GM18508 (cell line): ENCODE measurements at regions not wholly inside any gene's neighbourhood (a gene's known extent, or its start where the extent isn't known, plus 50 kb on each side); places are given as distances from the start of the nearest gene placed in this dataset.
A peak's percentile ranks its signal among the peaks of the same experiment; 100 is the strongest.
"Not testable (repeated sequence)": the region's sequence is repeated elsewhere in the genome, so short reads cannot be mapped to it uniquely, and the experiment has no call there.

Source experiments
- ATAC-seq: cut with Tn5 transposase; IDR thresholded peaks from one replicate; pipeline ENCODE4 v1.9.1; 2021; ENCODE audit warnings: moderate number of reproducible peaks; ENCODE audit not compliant: insufficient read depth, unreplicated experiment

DNA sequence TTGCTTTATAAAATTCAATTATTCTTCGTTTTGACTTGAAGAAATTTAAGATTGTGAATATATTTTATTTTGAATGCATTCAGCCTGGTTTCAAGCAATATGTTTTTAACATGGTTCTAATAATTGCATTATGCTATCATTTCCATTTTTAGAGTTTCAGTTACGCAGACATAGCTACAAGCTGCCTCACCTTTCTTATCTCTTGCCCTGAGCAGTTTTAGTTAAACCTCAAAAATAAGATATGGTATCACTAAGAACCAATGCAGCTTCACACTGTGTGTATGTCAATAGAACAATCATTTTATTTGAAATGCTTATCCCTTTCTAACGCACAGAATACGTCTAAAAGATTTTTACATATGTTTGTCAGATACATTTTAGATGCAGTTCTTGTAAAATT, 632.6 kb upstream of the KCND2 start:
- no peak for ATAC-seq

DNA sequence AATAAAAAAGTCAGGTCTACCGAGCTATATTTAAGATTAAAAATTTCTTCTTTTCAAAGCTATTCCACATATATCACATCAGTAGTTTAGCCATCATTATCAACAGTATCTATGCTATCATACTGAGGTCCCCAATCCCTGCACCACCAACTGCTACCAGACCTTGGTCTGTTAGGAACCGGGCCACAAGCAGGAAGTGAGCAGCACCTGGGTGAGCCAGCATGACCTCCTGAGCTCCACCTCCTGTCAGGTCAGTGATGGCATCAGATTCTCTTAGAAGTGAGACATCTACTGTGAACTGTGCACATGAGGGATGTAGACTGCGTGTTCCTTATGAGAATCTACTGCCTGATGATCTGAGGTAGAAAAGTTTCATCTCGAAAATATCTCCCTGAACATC, 632.1 kb upstream of the KCND2 start:
- ATAC-seq = no peak

DNA sequence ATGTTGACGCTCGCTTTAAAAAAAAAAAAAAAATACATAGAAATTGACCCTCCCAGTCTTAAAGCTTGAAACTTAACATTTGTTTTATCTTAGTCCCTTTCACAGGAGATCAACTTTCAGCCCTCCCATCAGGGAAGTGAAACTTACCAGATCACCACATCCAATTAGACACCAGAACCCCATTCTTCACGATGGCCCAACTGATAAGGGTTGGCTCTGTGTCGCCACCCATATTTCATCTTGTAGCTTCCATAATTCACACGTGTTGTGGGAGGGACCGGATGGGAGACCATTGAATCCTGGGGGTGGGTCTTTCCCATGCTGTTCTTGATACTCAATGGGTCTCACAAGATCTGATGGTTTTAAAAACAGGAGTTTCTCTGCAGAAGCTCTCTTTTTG, 629.4 kb upstream of the KCND2 start:
- no peak for ATAC-seq

DNA sequence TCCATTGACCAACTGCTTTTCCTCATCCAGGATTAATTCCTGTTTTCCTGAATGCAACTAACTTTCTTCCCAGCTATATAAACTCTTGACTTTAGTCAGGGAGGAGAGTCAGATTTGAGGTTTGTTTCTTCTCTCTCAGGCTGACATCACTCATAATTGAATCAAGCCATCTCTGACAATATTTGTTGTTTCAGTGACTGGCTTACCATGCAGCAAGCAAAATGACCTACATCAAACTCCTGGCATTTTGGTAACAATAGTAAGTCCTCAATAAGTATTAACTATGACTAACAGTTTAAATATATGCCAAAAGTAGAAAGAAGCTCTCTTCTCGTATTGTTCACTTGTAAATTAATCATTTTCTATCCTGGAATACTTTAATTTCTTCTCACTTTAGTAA, 625.7 kb upstream of the KCND2 start:
- no peak for ATAC-seq

DNA sequence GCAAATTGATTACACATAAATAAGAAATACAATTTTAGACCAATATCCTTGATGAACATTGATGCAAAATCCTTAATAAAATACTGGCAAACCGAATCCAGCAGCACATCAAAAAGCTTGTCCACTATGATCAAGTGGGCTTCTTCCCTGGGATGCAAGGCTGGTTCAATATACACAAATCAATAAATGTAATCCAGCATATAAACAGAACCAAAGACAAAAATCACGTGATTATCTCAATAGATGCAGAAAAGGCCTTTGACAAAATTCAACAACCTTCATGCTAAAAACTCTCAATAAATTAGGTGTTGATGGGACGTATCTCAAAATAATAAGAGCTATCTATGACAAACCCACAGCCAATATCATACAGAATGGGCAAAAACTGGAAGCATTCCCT, 624.2 kb upstream of the KCND2 start:
- not testable (repeated sequence) for ATAC-seq

DNA sequence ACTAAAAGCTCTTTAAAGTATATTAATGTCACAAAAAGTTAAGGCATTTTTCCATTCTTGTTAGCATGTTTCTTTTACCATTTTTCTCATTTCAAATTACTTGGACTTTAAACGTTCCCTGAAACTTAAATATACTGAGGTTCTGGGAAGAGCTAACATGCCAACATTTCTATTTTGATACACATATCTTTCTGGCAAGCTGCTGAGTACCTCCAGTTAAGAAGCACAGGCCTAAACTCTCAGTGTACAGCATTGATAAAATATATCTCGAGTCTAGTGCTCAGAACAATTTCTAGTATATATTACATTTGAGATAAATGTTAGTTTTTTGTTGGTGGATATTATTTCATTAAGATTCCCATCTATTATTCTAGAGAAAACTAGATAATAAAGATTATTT, 612.9 kb upstream of the KCND2 start:
- no peak for ATAC-seq

DNA sequence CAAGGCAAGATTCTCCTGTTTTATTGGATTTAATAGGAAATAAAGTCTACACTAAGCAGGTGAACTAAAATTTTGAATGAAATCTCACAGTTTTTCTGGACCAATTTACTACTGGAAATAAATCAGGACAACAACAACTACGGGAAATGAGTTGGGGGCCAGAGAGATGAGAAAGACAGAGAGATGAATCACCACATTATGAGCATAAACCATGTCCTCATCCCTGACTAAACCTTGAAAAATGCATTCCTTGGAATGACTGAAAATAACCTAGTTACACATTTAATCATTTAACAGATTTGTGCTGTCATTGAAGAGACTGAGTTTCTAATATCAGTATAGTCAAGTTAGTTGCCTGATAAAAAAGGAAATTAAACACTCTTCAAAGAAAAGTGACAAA, 608.4 kb upstream of the KCND2 start:
- no peak for ATAC-seq

DNA sequence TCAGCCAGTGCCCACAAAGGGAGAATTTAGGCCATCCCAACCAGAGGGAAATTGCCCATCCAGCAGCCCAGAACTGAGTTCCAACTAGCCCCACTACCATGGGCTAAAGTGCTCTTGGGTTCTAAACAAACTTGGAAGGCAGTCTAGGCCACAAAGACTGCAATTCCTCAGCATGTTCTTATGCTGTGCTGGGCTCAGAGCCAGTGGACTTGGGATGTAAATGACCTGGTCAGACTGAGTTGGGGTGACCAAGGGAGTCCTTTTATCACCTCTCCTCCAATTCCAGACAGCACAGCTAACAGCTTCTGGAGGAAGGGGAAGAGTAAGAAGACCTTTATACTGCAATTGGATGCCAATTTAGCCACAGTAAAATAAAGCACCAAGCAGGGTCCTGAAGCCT, 607.2 kb upstream of the KCND2 start:
- ATAC-seq = no peak

DNA sequence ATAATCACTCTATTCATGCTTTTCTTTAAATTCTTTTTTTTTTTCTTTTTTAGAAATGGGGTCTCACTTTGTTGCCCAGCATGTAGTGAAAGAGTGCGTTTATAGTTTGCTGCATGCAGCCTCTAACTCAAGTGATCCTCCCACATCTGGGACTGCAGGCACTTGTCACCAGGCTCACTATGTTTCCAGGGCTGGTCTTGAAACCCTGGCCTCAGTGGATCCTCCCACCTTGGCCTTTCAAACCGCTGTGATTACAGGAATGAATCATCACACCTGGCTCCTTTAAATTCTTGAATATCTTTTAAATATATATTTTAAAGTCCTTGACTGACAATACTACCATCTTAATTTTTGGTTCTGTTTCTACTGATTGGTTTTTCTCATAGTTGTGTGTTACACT, 591.6 kb upstream of the KCND2 start:
- no peak for ATAC-seq

DNA sequence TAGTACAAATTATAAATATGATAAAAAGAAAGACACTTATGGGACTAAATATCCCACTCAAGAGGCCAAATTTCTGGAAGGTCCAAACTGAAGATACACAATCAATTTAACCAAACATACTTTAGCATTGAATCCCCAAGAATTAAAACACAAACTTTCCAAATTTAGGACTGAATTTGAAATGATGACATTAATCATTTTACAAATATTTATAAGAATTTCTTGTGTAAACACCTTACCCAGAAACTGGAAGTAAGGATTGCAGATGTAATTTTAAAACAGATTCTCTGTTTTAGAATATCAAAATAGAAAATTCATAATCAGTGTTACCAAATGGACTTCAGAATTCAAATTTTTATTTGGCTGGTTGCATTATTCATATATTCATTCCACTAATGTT, 588.2 kb upstream of the KCND2 start:
- no peak for ATAC-seq

DNA sequence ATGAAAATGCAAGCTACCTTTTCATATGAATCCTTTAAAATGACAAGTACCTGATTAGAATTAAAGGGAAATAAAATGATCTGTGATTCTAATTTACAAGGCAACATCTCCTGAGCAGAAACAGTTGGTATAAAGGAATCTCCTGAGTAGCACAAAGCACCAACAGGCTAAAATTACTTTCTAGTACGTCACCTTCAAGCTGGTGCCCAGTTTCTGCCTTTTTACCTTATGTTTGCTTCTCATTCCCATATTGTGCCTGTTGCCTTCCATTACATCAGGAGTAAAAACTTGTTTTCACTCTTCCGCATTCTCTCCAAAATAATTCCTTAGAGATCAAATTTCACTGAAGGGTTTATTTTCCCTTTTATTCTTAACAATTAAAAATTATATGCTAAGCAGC, 587.1 kb upstream of the KCND2 start:
- no peak for ATAC-seq

DNA sequence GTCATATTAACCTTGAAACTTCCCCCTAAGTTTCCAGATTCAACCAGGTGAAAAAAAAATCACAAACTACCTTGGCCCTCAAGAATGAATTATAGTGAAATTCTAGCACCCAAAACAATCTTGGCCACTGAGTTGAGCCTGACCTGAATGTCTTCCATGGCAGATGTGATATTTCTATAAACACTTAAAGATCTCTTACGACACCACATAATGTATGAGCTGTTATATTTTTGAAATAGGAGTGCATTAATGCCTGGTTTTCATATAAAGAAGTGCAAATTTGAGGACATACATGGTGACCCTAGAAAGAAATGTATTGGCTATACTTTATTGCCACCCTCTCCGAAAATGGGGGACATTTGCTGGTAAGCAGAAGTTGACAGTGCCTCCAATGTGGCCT, 584.1 kb upstream of the KCND2 start:
- no peak for ATAC-seq

DNA sequence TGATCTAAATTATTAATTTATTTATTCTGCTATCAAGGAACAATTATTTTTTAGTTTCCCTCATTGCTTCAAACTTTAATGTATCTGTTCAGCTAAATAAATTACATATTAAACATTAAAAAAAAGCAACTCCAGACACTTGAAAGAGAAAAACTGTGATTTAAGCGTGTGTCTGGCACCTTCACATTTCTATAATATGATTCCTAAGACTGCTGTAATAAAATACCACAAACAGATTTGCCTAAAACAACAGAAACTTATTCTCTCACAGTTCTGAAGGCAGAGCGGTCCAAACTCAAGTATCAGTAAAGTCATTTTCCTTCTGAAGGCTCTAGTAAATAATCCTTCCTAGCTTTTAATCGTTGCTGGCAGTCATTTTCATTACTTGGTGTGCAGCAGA, 580.4 kb upstream of the KCND2 start:
- ATAC-seq = no peak

DNA sequence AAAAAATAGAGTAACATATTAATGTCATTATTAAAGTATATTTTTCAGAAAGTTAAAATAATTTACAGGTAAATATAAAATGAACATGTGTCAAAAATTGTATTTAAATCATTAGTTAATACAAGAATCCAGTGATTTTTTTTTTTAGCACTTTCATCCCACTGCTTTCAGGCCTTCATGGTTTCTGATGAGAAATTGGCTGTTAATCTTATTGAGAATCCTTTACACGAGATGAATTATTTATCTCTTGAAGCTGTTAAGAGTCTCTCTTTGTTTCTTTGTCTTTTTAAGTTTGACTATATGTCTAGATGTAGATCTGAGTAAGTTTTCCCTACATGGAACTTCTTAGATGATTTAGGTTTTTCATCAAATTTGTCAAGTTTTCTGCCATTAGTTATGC, 578.5 kb upstream of the KCND2 start:
- ATAC-seq = no peak

DNA sequence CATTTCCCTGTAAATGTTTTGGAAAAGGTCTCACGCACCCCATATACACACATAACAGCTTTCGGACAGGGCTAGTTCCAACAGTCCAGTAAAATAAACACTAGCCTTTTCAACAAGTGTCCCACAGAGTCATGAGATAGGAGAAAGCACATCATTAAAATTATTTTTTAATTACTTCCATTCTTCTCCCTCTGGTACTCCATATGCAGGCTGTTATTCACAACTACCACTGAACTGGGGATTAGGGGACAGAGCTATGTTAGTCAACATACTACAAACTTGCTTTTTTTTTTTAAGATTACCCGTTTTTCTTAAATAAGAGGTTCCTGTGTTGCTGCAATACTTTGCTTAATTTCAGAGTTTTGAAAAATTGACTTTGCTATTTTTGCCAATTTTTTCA, 576.6 kb upstream of the KCND2 start:
- ATAC-seq = no peak

DNA sequence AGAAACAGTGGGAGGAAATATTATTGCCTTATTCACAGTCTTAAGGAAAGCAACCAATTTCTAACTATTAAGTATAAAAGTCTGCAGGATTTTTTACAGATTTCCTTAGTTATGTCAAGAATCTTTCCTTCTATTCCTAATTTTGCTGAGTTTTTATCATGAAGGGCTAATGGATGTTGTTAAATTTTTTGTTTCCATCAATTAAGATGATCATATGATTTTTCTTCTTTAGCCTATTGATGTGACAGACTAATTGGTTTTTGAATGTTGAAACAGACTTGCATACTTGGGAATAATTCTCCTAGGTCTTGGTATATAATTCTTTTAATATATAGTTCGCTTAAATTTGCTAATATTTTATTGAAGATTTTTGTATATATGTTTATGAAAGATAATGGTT, 569.1 kb upstream of the KCND2 start:
- ATAC-seq = no peak

DNA sequence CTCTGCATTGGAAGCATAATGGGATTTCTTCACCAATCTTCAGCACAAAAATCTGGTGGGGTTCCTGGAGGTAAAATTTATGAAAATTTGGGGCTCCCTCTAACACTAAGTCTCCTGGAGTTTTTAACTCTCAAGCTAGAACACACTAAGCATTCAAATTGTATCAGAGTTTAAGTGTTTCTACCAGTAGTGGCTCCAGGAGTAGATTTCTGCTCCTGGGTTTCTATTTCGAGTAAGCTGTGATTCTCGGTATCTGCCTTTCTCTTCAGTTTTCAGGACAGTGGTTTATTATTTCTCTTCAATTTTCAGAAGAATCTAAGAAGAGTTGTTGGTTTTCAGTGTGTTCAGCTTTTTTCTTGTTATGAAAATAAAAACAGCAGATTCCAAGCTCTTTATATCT, 566.4 kb upstream of the KCND2 start:
- ATAC-seq = no peak

DNA sequence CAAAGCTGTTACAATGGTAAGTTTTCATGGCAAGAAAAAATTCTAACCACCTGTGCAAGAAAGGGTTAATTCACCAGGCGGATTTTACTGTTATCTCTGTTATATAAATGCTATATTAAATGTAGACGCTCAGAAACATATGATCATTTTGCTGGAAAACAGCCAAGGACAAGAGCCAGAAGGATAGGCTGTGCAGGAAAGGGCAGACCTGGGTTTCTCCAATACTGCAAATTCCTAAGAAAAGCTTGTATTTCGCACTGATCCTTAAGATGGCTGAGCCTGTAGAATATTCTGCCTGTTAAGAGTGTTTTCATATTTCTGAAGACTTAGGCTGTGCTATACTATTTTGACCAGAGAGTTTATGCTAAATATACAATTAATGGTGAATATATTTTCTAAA, 564.1 kb upstream of the KCND2 start:
- no peak for ATAC-seq

DNA sequence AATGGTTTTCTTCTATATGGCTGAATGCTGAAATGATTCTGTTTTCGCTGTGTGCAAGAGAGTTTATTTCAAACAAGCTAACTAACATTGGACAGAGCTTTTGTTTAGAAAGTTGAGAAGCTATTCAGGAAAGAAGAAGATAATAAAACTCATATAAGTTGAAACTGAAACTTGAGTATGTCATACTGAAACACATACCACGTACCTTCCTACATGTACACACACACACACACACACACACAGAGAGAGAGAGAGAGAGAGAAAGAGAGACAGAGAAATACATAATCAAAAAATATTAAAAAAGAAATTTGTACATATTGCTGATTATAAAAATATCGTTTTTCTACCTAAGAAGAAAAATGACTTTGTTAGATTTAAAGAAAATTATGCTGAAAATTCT, 561.9 kb upstream of the KCND2 start:
- ATAC-seq = peak; percentile 86

DNA sequence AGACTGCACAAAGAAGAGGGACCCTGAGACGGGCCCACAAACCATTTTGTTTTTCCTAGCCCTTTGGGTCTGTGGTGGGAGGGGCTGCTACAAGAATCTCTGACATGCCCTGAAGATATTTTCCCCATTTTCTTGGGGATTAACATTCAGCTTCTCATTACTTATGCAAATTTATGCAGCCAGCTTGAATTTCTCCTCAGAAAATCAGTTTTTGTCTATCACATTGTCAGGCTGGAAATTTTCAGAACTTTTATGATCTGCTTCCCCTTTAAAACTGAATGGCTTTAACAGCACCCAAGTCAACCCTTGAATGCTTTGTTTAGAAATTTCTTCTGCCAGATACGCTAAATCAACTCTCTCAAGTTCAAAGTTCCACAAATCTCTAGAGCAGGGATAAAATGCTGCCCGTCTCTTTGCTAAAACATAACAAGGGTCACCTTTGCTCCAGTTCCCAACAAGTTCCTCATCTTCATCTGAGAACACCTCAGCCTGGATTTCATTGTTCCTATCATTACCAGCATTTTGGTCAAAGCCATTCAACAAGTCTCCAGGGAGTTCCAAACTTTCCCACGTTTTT, 560.0 kb upstream of the KCND2 start:
- ATAC-seq = no peak

DNA sequence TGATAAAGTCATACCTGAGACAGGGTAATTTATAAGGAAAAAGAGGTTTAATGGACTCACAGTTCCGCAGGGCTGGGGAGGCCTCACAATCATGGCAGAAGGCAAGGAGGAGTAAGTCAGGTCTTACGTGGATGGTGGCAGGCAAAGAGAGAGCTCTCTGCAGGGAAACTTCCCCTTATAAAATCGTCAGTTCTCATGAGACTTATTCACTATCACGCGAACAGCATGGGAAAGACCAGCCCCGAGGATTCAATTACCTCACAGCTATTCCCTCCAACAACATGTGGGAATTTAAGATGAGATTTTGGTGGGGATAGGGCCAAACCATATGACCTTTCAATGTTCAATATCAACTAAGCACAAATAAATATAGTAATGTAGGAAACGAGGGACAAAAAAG, 559.4 kb upstream of the KCND2 start:
- ATAC-seq = no peak

DNA sequence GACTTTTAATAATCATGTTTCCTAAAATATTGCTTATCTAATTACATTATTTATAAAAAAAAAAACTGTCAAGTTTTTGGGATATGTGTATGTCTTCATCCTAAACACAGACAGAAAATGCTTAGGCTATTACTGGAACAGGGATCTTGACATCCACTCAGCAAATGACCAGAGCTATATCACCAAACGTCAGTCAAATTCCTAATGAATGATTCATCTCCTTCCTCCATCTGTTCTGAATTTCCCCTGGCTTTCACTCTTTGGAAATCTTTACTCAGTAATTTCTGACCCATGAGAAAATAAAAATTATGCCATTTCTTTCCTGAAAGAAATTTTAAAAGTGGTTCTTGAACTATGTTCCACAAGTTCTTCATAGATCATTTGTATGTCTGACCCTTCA, 552.4 kb upstream of the KCND2 start:
- ATAC-seq = no peak
